Liver (tissue), 8 donors: ENCODE measurements at regions not wholly inside any gene's neighbourhood (a gene's known extent, or its start where the extent isn't known, plus 50 kb on each side); places are given as distances from the start of the nearest gene placed in this dataset.

ENCODE experiments used
- DNase-seq: peaks from one replicate; pipeline ENCODE4 v3.0.0-alpha.2; 2017; ENCODE audit warnings: low spot score
- H3K27ac ChIP-seq, 2 donors: one replicate each; pipeline ENCODE4 v1.7.0; 2013; ENCODE audit warnings: inconsistent platforms in 2 of 2, low read length in 2 of 2, control low read depth in 1 of 2, low read depth in 1 of 2, mild to moderate bottlenecking in 1 of 2
- H3K27me3 ChIP-seq, 4 donors: one replicate each; pipeline versions ENCODE4 v1.6.1 to v1.7.0; 2013; ENCODE audit warnings: low read length in 3 of 4, inconsistent platforms in 1 of 4, mild to moderate bottlenecking in 1 of 4, moderate library complexity in 1 of 4; ENCODE audit not compliant: control insufficient read depth in 4 of 4, insufficient read depth in 4 of 4
- H3K36me3 ChIP-seq, 4 donors: one replicate each; pipeline versions ENCODE4 v1.6.1 to v1.7.0; 2013; ENCODE audit warnings: low read length in 3 of 4, mild to moderate bottlenecking in 3 of 4, low read depth in 1 of 4, moderate library complexity in 1 of 4; ENCODE audit not compliant: control insufficient read depth in 4 of 4, insufficient read depth in 3 of 4
- H3K4me1 ChIP-seq, 4 donors: one replicate each; pipeline versions ENCODE4 v1.6.1 to v1.7.0; 2013; ENCODE audit warnings: low read length in 3 of 4, mild to moderate bottlenecking in 3 of 4, moderate library complexity in 1 of 4; ENCODE audit not compliant: control insufficient read depth in 4 of 4, insufficient read depth in 4 of 4
- H3K4me3 ChIP-seq, 3 donors: one replicate each; pipeline versions ENCODE4 v1.6.1 to v1.7.0; 2013; ENCODE audit warnings: low read length in 3 of 3, control low read depth in 1 of 3, low read depth in 1 of 3, mild to moderate bottlenecking in 1 of 3
- H3K9ac ChIP-seq, 2 donors: one replicate each; pipeline ENCODE4 v1.7.0; 2013; ENCODE audit warnings: low read length in 2 of 2, mild to moderate bottlenecking in 2 of 2, moderate library complexity in 2 of 2, control low read depth in 1 of 2, low read depth in 1 of 2
- H3K9me3 ChIP-seq, 4 donors: one replicate each; pipeline versions ENCODE4 v1.6.1 to v1.7.0; 2013; ENCODE audit warnings: low read length in 3 of 4; ENCODE audit not compliant: control insufficient read depth in 4 of 4
- EGR1 ChIP-seq, 2 donors: IDR thresholded peaks; 2 replicates each; pipeline ENCODE4 v1.6.1; 2016 to 2018; ENCODE audit warnings: antibody characterized with exemption in 2 of 2, low read depth in 2 of 2
- FOXA1 ChIP-seq: IDR thresholded peaks from 2 replicates; pipeline ENCODE4 v1.6.1; 2016; ENCODE audit warnings: antibody characterized with exemption
- FOXA2 ChIP-seq: IDR thresholded peaks from 2 replicates; pipeline ENCODE4 v1.6.1; 2016; ENCODE audit warnings: antibody characterized with exemption
- GABPA ChIP-seq, 2 donors: IDR thresholded peaks in 1 of 2; conservative IDR thresholded peaks in 1 of 2; 2 replicates each; pipeline ENCODE4 v1.6.1; 2016; ENCODE audit warnings: antibody characterized with exemption in 2 of 2, mild to moderate bottlenecking in 1 of 2, moderate library complexity in 1 of 2
- HNF4A ChIP-seq, 2 donors: conservative IDR thresholded peaks; 2 replicates each; pipeline ENCODE4 v1.6.1; 2016; ENCODE audit warnings: antibody characterized with exemption in 2 of 2, mild to moderate bottlenecking in 2 of 2
- HNF4G ChIP-seq: IDR thresholded peaks from 2 replicates; pipeline ENCODE4 v1.6.1; 2016; ENCODE audit warnings: antibody characterized with exemption
- JUND ChIP-seq, 2 donors: IDR thresholded peaks; 2 replicates each; pipeline ENCODE4 v1.6.1; 2016; ENCODE audit warnings: antibody characterized with exemption in 2 of 2
- NR2F2 ChIP-seq: IDR thresholded peaks from 2 replicates; pipeline ENCODE4 v1.6.1; 2016; ENCODE audit warnings: antibody characterized with exemption
- RAD21 ChIP-seq, 2 donors: IDR thresholded peaks; 2 replicates each; pipeline ENCODE4 v1.6.1; 2016; ENCODE audit warnings: antibody characterized with exemption in 2 of 2, mild to moderate bottlenecking in 2 of 2
- RXRA ChIP-seq, 2 donors: IDR thresholded peaks; 2 replicates each; pipeline ENCODE4 v1.6.1; 2017 to 2018; ENCODE audit warnings: antibody characterized with exemption in 2 of 2, mild to moderate bottlenecking in 1 of 2
- SP1 ChIP-seq: IDR thresholded peaks from 2 replicates; pipeline ENCODE4 v1.6.1; 2018; ENCODE audit warnings: antibody characterized with exemption, mild to moderate bottlenecking
- TAF1 ChIP-seq: conservative IDR thresholded peaks from 2 replicates; pipeline ENCODE4 v1.6.1; 2016; ENCODE audit warnings: antibody characterized with exemption, mild to moderate bottlenecking
- YY1 ChIP-seq: IDR thresholded peaks from 2 replicates; pipeline ENCODE4 v1.6.1; 2016; ENCODE audit warnings: antibody characterized with exemption, mild to moderate bottlenecking
- WGBS: extraction: QIAGEN DNeasy Blood & Tissue Kit; methylation state at CpG from one replicate; pipeline ENCODE4 v1.1.7; 2013; 5-methylcytosine and 5-hydroxymethylcytosine counted together
- TF ChIP-seq, protein P1 (sequence below): IDR thresholded peaks from 2 replicates; pipeline ENCODE4 v1.6.1; 2016; ENCODE audit warnings: antibody characterized with exemption
- TF ChIP-seq, protein P2 (sequence below): IDR thresholded peaks from 2 replicates; pipeline ENCODE4 v1.6.1; 2016; ENCODE audit warnings: antibody characterized with exemption
- TF ChIP-seq, protein P3 (sequence below): fragments of 150-350 bp; IDR thresholded peaks from 2 replicates; pipeline ENCODE4 v1.5.1; 2017; ENCODE audit warnings: improper control_type of control experiment, low read depth, low read length; ENCODE audit not compliant: missing input control
- TF ChIP-seq, protein P4 (sequence below): IDR thresholded peaks from 2 replicates; pipeline ENCODE4 v1.6.1; 2016; ENCODE audit warnings: antibody characterized with exemption
- TF ChIP-seq, protein P5 (sequence below): IDR thresholded peaks from 2 replicates; pipeline ENCODE4 v1.6.1; 2016; ENCODE audit warnings: antibody characterized with exemption, mild to moderate bottlenecking
- donor health status: healthy.
- donor health status: healthy.
- donor health status: healthy.
- donor health status: healthy.
- donor health status: healthy.

DNA sequence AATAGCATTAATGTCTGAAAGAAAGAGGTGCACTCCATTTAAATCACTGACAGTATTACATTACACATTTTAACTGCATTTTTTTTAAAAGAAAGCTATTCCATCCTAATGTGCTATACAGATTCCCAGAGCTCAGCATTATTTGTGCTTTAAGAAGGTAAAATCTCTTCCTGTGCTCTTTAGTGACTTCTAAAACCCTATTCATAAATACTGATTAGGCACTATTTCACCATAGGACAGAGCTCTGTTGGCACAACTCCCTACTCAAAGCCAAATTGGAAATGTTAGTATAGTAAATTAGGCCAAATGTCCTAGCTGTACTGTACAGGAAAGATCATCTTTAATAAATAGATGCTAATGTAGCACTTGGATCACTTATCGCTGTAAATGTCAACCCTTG lies 262.5 kb downstream of the TUSC1 start:
- H3K36me3 ChIP-seq: no peaks in the 10 kb centered on the region
- no peak overlapping the region for H3K4me3 ChIP-seq
- no peak overlapping the region for H3K27ac ChIP-seq
- no peaks in the 10 kb centered on the region for H3K27me3 ChIP-seq
- H3K4me1 ChIP-seq: no peaks in the 10 kb centered on the region
- no peak overlapping the region for H3K9ac ChIP-seq
- no peaks in the 10 kb centered on the region for H3K9me3 ChIP-seq
- WGBS: 72% methylated on average over 1 of the region's 1 CpG
- TF ChIP-seq RAD21 (IDR thresholded peaks at IDR 0.05) (no peak), RXRA (IDR thresholded peaks at IDR 0.05) (no peak), TAF1 (no peak), GABPA (IDR thresholded peaks at IDR 0.05 in 1 of 2, conservative IDR thresholded peaks at IDR 0.05 in 1 of 2) (no peak), HNF4A (conservative IDR thresholded peaks at IDR 0.05) (no peak), YY1 (no peak), SP1 (no peak), FOXA1 (no peak), FOXA2 (no peak), EGR1 (IDR thresholded peaks at IDR 0.05; ENCODE audit: low read depth in 2 of 2) (no peak), JUND (IDR thresholded peaks at IDR 0.05) (no peak), HNF4G (no peak)
- TF ChIP-seq, protein P1, sequence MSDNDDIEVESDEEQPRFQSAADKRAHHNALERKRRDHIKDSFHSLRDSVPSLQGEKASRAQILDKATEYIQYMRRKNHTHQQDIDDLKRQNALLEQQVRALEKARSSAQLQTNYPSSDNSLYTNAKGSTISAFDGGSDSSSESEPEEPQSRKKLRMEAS: no peak
- TF ChIP-seq, protein P2, sequence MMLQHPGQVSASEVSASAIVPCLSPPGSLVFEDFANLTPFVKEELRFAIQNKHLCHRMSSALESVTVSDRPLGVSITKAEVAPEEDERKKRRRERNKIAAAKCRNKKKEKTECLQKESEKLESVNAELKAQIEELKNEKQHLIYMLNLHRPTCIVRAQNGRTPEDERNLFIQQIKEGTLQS: no peak
- TF ChIP-seq, protein P3, sequence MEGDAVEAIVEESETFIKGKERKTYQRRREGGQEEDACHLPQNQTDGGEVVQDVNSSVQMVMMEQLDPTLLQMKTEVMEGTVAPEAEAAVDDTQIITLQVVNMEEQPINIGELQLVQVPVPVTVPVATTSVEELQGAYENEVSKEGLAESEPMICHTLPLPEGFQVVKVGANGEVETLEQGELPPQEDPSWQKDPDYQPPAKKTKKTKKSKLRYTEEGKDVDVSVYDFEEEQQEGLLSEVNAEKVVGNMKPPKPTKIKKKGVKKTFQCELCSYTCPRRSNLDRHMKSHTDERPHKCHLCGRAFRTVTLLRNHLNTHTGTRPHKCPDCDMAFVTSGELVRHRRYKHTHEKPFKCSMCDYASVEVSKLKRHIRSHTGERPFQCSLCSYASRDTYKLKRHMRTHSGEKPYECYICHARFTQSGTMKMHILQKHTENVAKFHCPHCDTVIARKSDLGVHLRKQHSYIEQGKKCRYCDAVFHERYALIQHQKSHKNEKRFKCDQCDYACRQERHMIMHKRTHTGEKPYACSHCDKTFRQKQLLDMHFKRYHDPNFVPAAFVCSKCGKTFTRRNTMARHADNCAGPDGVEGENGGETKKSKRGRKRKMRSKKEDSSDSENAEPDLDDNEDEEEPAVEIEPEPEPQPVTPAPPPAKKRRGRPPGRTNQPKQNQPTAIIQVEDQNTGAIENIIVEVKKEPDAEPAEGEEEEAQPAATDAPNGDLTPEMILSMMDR: no peak
- TF ChIP-seq, protein P4, sequence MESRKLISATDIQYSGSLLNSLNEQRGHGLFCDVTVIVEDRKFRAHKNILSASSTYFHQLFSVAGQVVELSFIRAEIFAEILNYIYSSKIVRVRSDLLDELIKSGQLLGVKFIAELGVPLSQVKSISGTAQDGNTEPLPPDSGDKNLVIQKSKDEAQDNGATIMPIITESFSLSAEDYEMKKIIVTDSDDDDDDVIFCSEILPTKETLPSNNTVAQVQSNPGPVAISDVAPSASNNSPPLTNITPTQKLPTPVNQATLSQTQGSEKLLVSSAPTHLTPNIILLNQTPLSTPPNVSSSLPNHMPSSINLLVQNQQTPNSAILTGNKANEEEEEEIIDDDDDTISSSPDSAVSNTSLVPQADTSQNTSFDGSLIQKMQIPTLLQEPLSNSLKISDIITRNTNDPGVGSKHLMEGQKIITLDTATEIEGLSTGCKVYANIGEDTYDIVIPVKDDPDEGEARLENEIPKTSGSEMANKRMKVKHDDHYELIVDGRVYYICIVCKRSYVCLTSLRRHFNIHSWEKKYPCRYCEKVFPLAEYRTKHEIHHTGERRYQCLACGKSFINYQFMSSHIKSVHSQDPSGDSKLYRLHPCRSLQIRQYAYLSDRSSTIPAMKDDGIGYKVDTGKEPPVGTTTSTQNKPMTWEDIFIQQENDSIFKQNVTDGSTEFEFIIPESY: no peak
- TF ChIP-seq, protein P5, sequence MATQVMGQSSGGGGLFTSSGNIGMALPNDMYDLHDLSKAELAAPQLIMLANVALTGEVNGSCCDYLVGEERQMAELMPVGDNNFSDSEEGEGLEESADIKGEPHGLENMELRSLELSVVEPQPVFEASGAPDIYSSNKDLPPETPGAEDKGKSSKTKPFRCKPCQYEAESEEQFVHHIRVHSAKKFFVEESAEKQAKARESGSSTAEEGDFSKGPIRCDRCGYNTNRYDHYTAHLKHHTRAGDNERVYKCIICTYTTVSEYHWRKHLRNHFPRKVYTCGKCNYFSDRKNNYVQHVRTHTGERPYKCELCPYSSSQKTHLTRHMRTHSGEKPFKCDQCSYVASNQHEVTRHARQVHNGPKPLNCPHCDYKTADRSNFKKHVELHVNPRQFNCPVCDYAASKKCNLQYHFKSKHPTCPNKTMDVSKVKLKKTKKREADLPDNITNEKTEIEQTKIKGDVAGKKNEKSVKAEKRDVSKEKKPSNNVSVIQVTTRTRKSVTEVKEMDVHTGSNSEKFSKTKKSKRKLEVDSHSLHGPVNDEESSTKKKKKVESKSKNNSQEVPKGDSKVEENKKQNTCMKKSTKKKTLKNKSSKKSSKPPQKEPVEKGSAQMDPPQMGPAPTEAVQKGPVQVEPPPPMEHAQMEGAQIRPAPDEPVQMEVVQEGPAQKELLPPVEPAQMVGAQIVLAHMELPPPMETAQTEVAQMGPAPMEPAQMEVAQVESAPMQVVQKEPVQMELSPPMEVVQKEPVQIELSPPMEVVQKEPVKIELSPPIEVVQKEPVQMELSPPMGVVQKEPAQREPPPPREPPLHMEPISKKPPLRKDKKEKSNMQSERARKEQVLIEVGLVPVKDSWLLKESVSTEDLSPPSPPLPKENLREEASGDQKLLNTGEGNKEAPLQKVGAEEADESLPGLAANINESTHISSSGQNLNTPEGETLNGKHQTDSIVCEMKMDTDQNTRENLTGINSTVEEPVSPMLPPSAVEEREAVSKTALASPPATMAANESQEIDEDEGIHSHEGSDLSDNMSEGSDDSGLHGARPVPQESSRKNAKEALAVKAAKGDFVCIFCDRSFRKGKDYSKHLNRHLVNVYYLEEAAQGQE: no peak
- DNase-seq: no peak

DNA sequence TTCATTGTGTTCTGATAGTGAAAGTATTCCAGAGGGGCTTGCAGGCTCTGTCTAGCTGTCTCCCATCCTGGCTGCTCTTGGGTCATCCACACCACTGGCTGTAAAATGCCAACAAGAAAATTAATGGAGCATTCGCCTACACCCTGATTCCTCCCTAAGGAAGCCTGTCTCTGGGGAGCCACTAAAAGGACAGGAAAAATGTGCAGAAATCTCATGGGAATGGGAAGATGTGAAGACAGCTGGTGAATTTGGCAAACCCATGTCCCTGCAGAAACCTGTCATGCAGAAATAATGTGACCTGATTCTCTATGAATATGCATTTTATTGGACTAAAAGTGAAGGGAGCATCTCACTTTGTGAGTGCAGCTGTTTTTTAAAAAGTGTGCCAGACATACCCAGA lies 265.6 kb downstream of the TUSC1 start:
- no peak overlapping the region for H3K27ac ChIP-seq
- TF ChIP-seq, protein P3: no peak
- TF ChIP-seq NR2F2 (no peak), YY1 (no peak), HNF4A (conservative IDR thresholded peaks at IDR 0.05) (no peak), EGR1 (IDR thresholded peaks at IDR 0.05; ENCODE audit: low read depth in 2 of 2) (no peak), GABPA (IDR thresholded peaks at IDR 0.05 in 1 of 2, conservative IDR thresholded peaks at IDR 0.05 in 1 of 2) (no peak), FOXA2 (no peak), RXRA (IDR thresholded peaks at IDR 0.05) (no peak)
- TF ChIP-seq, protein P1: no peak
- TF ChIP-seq, protein P5: no peak
- no peak overlapping the region for H3K4me3 ChIP-seq
- 68% methylated on average over 1 of the region's 1 CpG for WGBS
- H3K9ac ChIP-seq: no peak overlapping the region
- H3K9me3 ChIP-seq: no peaks in the 10 kb centered on the region
- no peaks in the 10 kb centered on the region for H3K4me1 ChIP-seq
- no peaks in the 10 kb centered on the region for H3K36me3 ChIP-seq
- DNase-seq: no peak
- peaks cover 0 to 3% (median 0%) of the 10 kb centered on the region in 4 donors for H3K27me3 ChIP-seq
